HEK293 (cell line): ENCODE measurements at regions not wholly inside any gene's neighbourhood (a gene's known extent, or its start where the extent isn't known, plus 50 kb on each side); places are given as distances from the start of the nearest gene placed in this dataset.

Experiments used
- TCF7L2 ChIP-seq: IDR thresholded peaks from 2 replicates; pipeline ENCODE4 v1.6.1; 2011; ENCODE audit warnings: low read depth, mild to moderate bottlenecking, inconsistent platforms, low read length, moderate library complexity, borderline replicate concordance
- ZFP37 ChIP-seq: fragments of 450-650 bp; formaldehyde crosslinking; IDR thresholded peaks from 2 replicates; pipeline ENCODE4 v1.5.1; 2016; ENCODE audit warnings: missing biosample characterization, missing genetic modification characterization
- ZNF10 ChIP-seq: fragments of 450-650 bp; formaldehyde crosslinking; IDR thresholded peaks from 2 replicates; pipeline ENCODE4 v1.5.1; 2017; ENCODE audit warnings: missing biosample characterization, missing genetic modification characterization
- ZNF280C ChIP-seq: fragments of 450-650 bp; formaldehyde crosslinking; IDR thresholded peaks from 2 replicates; pipeline ENCODE4 v1.5.1; 2016; ENCODE audit warnings: missing biosample characterization, missing genetic modification characterization
- ZNF510 ChIP-seq: fragments of 450-650 bp; formaldehyde crosslinking; IDR thresholded peaks from 2 replicates; pipeline ENCODE4 v1.5.1; 2018; ENCODE audit warnings: mild to moderate bottlenecking, missing genetic modification characterization, missing biosample characterization; ENCODE audit not compliant: insufficient replicate concordance
- ZNF785 ChIP-seq: fragments of 450-650 bp; formaldehyde crosslinking; IDR thresholded peaks from 2 replicates; pipeline ENCODE4 v1.5.1; 2016; ENCODE audit warnings: missing biosample characterization, missing genetic modification characterization
- TF ChIP-seq, protein P1 (sequence below): fragments of 450-650 bp; formaldehyde crosslinking; IDR thresholded peaks from 2 replicates; pipeline ENCODE4 v1.5.1; 2016; ENCODE audit warnings: missing biosample characterization, missing genetic modification characterization

GRCh38 chr1:14429577-14429976 lies 168.9 kb upstream of the KAZN start:
- TF ChIP-seq ZNF510 (no peak), ZNF785 (tag by site-specific recombination) (no peak), ZNF280C (tag by site-specific recombination) (no peak), TCF7L2 (no peak), ZNF10 (tag by site-specific recombination) (no peak), ZFP37 (tag by site-specific recombination) (no peak)
- TF ChIP-seq, protein P1, sequence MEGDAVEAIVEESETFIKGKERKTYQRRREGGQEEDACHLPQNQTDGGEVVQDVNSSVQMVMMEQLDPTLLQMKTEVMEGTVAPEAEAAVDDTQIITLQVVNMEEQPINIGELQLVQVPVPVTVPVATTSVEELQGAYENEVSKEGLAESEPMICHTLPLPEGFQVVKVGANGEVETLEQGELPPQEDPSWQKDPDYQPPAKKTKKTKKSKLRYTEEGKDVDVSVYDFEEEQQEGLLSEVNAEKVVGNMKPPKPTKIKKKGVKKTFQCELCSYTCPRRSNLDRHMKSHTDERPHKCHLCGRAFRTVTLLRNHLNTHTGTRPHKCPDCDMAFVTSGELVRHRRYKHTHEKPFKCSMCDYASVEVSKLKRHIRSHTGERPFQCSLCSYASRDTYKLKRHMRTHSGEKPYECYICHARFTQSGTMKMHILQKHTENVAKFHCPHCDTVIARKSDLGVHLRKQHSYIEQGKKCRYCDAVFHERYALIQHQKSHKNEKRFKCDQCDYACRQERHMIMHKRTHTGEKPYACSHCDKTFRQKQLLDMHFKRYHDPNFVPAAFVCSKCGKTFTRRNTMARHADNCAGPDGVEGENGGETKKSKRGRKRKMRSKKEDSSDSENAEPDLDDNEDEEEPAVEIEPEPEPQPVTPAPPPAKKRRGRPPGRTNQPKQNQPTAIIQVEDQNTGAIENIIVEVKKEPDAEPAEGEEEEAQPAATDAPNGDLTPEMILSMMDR (tag by site-specific recombination) = no peak
